Gastroesophageal sphincter (tissue), 3 donors: ENCODE measurements at regions not wholly inside any gene's neighbourhood (a gene's known extent, or its start where the extent isn't known, plus 50 kb on each side); places are given as distances from the start of the nearest gene placed in this dataset.
"Not testable (repeated sequence)": the region's sequence is repeated elsewhere in the genome, so short reads cannot be mapped to it uniquely, and the experiment has no call there.

ENCODE experiments used
- EP300 ChIP-seq: sonication (generic); formaldehyde crosslinking; IDR thresholded peaks from one replicate; pipeline ENCODE4 v1.6.1; 2017; ENCODE audit warnings: antibody characterized with exemption, mild to moderate bottlenecking
- POLR2A ChIP-seq, 2 donors: fragments of 450-650 bp; IDR thresholded peaks; one replicate each; pipeline ENCODE4 v1.6.1; 2017; ENCODE audit warnings: antibody characterized with exemption in 2 of 2, mild to moderate bottlenecking in 2 of 2, moderate library complexity in 1 of 2
- POLR2AphosphoS5 ChIP-seq: sonication (generic); formaldehyde crosslinking; IDR thresholded peaks from one replicate; pipeline ENCODE4 v1.6.1; 2017; ENCODE audit warnings: antibody characterized with exemption
- TF ChIP-seq, protein P1 (sequence below), 4 experiments: fragments of 200-600 bp in 2 of 4; fragments of 450-650 bp in 2 of 4; sonication (generic) in 1 of 4; IDR thresholded peaks; one replicate each; pipeline ENCODE4 v1.5.1; 2017 to 2019; ENCODE audit warnings: antibody characterized with exemption in 4 of 4, mild to moderate bottlenecking in 2 of 4, moderate library complexity in 2 of 4

DNA sequence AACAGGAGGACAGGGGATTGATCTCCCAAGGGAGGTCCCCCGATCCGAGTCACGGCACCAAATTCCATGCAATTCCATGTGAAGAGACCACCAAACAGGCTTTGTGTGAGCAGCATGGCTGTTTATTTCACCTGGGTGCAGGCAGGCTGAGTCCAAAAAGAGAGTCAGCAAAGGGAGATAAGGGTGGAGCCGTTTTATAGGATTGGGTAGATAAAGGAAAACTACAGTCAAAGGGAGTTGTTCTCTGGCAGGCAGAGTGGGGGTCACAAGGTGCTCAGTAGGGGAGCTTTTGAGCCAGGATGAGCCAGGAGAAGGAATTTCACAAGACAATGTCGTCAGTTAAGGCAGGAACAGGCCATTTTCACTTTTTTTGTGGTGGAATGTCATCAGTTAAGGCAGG, 752.7 kb downstream of the GALC start:
- TF ChIP-seq, protein P1, sequence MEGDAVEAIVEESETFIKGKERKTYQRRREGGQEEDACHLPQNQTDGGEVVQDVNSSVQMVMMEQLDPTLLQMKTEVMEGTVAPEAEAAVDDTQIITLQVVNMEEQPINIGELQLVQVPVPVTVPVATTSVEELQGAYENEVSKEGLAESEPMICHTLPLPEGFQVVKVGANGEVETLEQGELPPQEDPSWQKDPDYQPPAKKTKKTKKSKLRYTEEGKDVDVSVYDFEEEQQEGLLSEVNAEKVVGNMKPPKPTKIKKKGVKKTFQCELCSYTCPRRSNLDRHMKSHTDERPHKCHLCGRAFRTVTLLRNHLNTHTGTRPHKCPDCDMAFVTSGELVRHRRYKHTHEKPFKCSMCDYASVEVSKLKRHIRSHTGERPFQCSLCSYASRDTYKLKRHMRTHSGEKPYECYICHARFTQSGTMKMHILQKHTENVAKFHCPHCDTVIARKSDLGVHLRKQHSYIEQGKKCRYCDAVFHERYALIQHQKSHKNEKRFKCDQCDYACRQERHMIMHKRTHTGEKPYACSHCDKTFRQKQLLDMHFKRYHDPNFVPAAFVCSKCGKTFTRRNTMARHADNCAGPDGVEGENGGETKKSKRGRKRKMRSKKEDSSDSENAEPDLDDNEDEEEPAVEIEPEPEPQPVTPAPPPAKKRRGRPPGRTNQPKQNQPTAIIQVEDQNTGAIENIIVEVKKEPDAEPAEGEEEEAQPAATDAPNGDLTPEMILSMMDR (IDR thresholded peaks at IDR 0.05): not testable (repeated sequence)
- not testable (repeated sequence) for TF ChIP-seq POLR2A (IDR thresholded peaks at IDR 0.05); POLR2AphosphoS5; EP300
